KBM-7 (cell line): ENCODE measurements at regions not wholly inside any gene's neighbourhood (a gene's known extent, or its start where the extent isn't known, plus 50 kb on each side); places are given as distances from the start of the nearest gene placed in this dataset.

Experiments
- DNase-seq: peaks from one replicate; pipeline ENCODE4 v3.0.0-alpha.2; 2015
- in situ Hi-C: fragments of 300-500 bp; cut with MboI; formaldehyde crosslinking; loops from 2 replicates; pipeline ENCODE4 v1.14.3; 2020; ENCODE audit warnings: low sequenced_read_pairs, low pct_unique_long_range_greater_than_20kb, mixed read lengths

GRCh38 chr13:78372581-78372980, 230.8 kb downstream of the POU4F1 start:
- DNase-seq = no peak
- in situ Hi-C loops = no loop called here

GRCh38 chr13:78370231-78370630, 233.1 kb downstream of the POU4F1 start:
- no peak for DNase-seq
- in situ Hi-C loops = no loop called here

- DNase-seq = no peak
- in situ Hi-C loops = no loop called here
Measured at GRCh38 chr13:78364711-78365110, 238.6 kb downstream of the POU4F1 start.

GRCh38 chr13:78341032-78341431, 262.3 kb downstream of the POU4F1 start:
- in situ Hi-C loops = no loop called here
- no peak for DNase-seq

- no peak for DNase-seq
- in situ Hi-C loops = no loop called here
Measured at GRCh38 chr13:78339927-78340326, 263.4 kb downstream of the POU4F1 start.

GRCh38 chr13:78334059-78334458, 269.3 kb downstream of the POU4F1 start:
- in situ Hi-C loops = no loop called here

GRCh38 chr13:78326633-78327032, 276.7 kb downstream of the POU4F1 start:
- DNase-seq = peak; percentile 3
- in situ Hi-C loops = no loop called here

More at GRCh38 chr13:78334059-78334458, 269.3 kb downstream of the POU4F1 start:
- no peak for DNase-seq

- in situ Hi-C loops = no loop called here
Measured at GRCh38 chr13:78325585-78325984, 277.8 kb downstream of the POU4F1 start.

GRCh38 chr13:78323848-78324247, 279.5 kb downstream of the POU4F1 start:
- DNase-seq = no peak
- in situ Hi-C loops = no loop called here

More at GRCh38 chr13:78325585-78325984, 277.8 kb downstream of the POU4F1 start:
- DNase-seq = no peak

GRCh38 chr13:78323040-78323439, 280.3 kb downstream of the POU4F1 start:
- in situ Hi-C loops = no loop called here
- DNase-seq = no peak

- in situ Hi-C loops = no loop called here
- DNase-seq = no peak
Measured at GRCh38 chr13:78319101-78319627, 284.2 kb downstream of the POU4F1 start.

- in situ Hi-C loops = no loop called here
- DNase-seq = peak; percentile 3
Measured at GRCh38 chr13:78317030-78317429, 286.3 kb downstream of the POU4F1 start.

- in situ Hi-C loops = no loop called here
- no peak for DNase-seq
Measured at GRCh38 chr13:78309497-78310180, 293.7 kb downstream of the POU4F1 start.

GRCh38 chr13:78306519-78307206, 296.7 kb downstream of the POU4F1 start:
- in situ Hi-C loops = no loop called here

GRCh38 chr13:78305171-78305570, 298.2 kb downstream of the POU4F1 start:
- in situ Hi-C loops = no loop called here
- DNase-seq = no peak

More at GRCh38 chr13:78306519-78307206, 296.7 kb downstream of the POU4F1 start:
- DNase-seq = no peak

GRCh38 chr13:78299832-78300623, 303.3 kb downstream of the POU4F1 start:
- no peak for DNase-seq
- in situ Hi-C loops = no loop called here

GRCh38 chr13:78298657-78299056, 304.7 kb downstream of the POU4F1 start:
- in situ Hi-C loops = no loop called here
- no peak for DNase-seq

GRCh38 chr13:78286748-78287147, 316.6 kb downstream of the POU4F1 start:
- in situ Hi-C loops = no loop called here
- DNase-seq = no peak

GRCh38 chr13:78265098-78265497, 338.3 kb downstream of the POU4F1 start:
- in situ Hi-C loops = no loop called here
- no peak for DNase-seq

- in situ Hi-C loops = no loop called here
- no peak for DNase-seq
Measured at GRCh38 chr13:78258304-78258703, 339.7 kb upstream of the EDNRB start.
